HepG2 (cell line): ENCODE measurements at regions not wholly inside any gene's neighbourhood (a gene's known extent, or its start where the extent isn't known, plus 50 kb on each side); places are given as distances from the start of the nearest gene placed in this dataset.
A peak's percentile ranks its signal among the peaks of the same experiment; 100 is the strongest.

Source experiments
- ATAC-seq: fragments of 200-7000 bp; cut with Tn5 transposase; 3 replicates; pipeline ENCODE4 v1.9.1; 2020; ENCODE audit warnings: mild to moderate bottlenecking, moderate library complexity
- BruUV-seq: library from RNA; stranded (reverse); fragments of 400-500 nt; replicated peaks from 2 replicates; lab custom pipeline; 2021; lab: Mats Ljungman, UMichigan
- CTCF ChIA-PET: fragments of 300-600 bp; formaldehyde crosslinking; extraction: SDS; loops from one replicate; lab custom pipeline; 2021; ENCODE audit warnings: low total read pairs, inconsistent platforms, low intra/inter-chr PET ratio; lab: Yijun Ruan, JAX
- POLR2A ChIA-PET: fragments of 350-600 bp; sonication (Branson Sonifier 250); formaldehyde crosslinking; loops from one replicate; lab custom pipeline; 2020; ENCODE audit warnings: antibody characterized with exemption, inconsistent platforms; lab: Yijun Ruan, JAX
- DNase-seq: peaks from one replicate; pipeline ENCODE4 v3.0.0-alpha.2; 2015; ENCODE audit warnings: low spot score
- FAIRE-seq: peaks from 3 replicates; lab custom pipeline; 2011; peaks lifted over from hg19 to GRCh38; lab: Jason Lieb, UNC
- H2AFZ ChIP-seq: one replicate; pipeline ENCODE4 v1.6.1; 2011; ENCODE audit warnings: low read length, inconsistent platforms
- H3K27ac ChIP-seq: fragments of 300-600 bp; 3 replicates; pipeline ENCODE4 v1.8.0; 2011; ENCODE audit warnings: mixed run types, mild to moderate bottlenecking, mixed read lengths, low read length, inconsistent platforms; ENCODE audit not compliant: insufficient read depth; ENCODE audit errors: extremely low read length
- H3K27me3 ChIP-seq, 2 experiments: fragments of 200-600 bp in 1 of 2; 2 replicates in 1 of 2; 3 replicates in 1 of 2; pipeline versions ENCODE4 v1.6.0 to v1.8.0; 2011; ENCODE audit warnings: low read length in 2 of 2, mild to moderate bottlenecking in 2 of 2, moderate library complexity in 2 of 2, inconsistent platforms in 1 of 2; ENCODE audit not compliant: insufficient read depth in 2 of 2, control insufficient read depth in 1 of 2
- H3K36me3 ChIP-seq, 2 experiments: fragments of 200-600 bp in 1 of 2; replicated peaks in 1 of 2; 2 replicates in 1 of 2; 3 replicates in 1 of 2; pipeline versions ENCODE4 v1.5.1 to v1.8.0; 2011; ENCODE audit warnings: low read length in 2 of 2, inconsistent platforms in 1 of 2; ENCODE audit not compliant: insufficient read depth in 2 of 2, control insufficient read depth in 1 of 2
- H3K4me1 ChIP-seq: 2 replicates; pipeline ENCODE4 v1.5.1; 2012; ENCODE audit warnings: low read length, inconsistent platforms; ENCODE audit not compliant: insufficient read depth
- H3K4me2 ChIP-seq: 2 replicates; pipeline ENCODE4 v1.6.0; 2011; ENCODE audit warnings: low read depth, low read length, inconsistent platforms
- H3K4me3 ChIP-seq, 3 experiments: fragments of 200-600 bp in 1 of 3; sonication (generic), shearing (Covaris generic) in 1 of 3; replicated peaks in 1 of 3; 2 replicates each; pipeline ENCODE4 v1.5.1; 2011 to 2016; ENCODE audit warnings: low read length in 3 of 3, inconsistent platforms in 2 of 3, low read depth in 2 of 3, mild to moderate bottlenecking in 2 of 3, control low read depth in 1 of 3, mixed read lengths in 1 of 3; ENCODE audit not compliant: insufficient read depth in 1 of 3
- H3K79me2 ChIP-seq: one replicate; pipeline ENCODE4 v1.6.1; 2011; ENCODE audit warnings: low read length, inconsistent platforms; ENCODE audit not compliant: insufficient read depth
- H3K9ac ChIP-seq: 2 replicates; pipeline ENCODE4 v1.6.0; 2011; ENCODE audit warnings: mild to moderate bottlenecking, low read depth, low read length, inconsistent platforms; ENCODE audit not compliant: insufficient read depth
- H3K9me3 ChIP-seq: 2 replicates; pipeline ENCODE4 v1.5.1; 2012; ENCODE audit warnings: mild to moderate bottlenecking, low read length
- H4K20me1 ChIP-seq: 2 replicates; pipeline ENCODE4 v1.6.0; 2011; ENCODE audit warnings: inconsistent platforms, mild to moderate bottlenecking, low read length, moderate library complexity; ENCODE audit not compliant: insufficient read depth
- ATF7 ChIP-seq, 2 experiments: fragments of 450-650 bp in 1 of 2; sonication (generic) in 1 of 2; formaldehyde crosslinking in 1 of 2; IDR thresholded peaks; 2 replicates each; pipeline versions ENCODE4 v1.4.0 to v1.6.1; 2016 to 2020; ENCODE audit warnings: antibody characterized with exemption in 1 of 2, mild to moderate bottlenecking in 1 of 2, missing genetic modification reagents in 1 of 2
- ZNF564 ChIP-seq: sonication (generic); formaldehyde crosslinking; IDR thresholded peaks from 2 replicates; pipeline ENCODE4 v1.8.1; 2023; ENCODE audit warnings: mild to moderate bottlenecking, missing genetic modification reagents
- WGBS: methylation state at CpG from one replicate; pipeline ENCODE4 v1.1.6; 2017; ENCODE audit warnings: low lambda C conversion rate; 5-methylcytosine and 5-hydroxymethylcytosine counted together
- in situ Hi-C: cut with HindIII; loops from 2 replicates; pipeline ENCODE4 v1.10.0; 2017; ENCODE audit warnings: low pct_unique_long_range_greater_than_20kb; ENCODE audit not compliant: extremely low pct_ligation_motif_present
- intact Hi-C: fragments of 100-400 bp; cut with micrococcal nuclease; formaldehyde crosslinking; loops from one replicate; pipeline ENCODE4 v1.10.0; 2022; ENCODE audit not compliant: unreplicated experiment
- TF ChIP-seq, protein P1 (sequence below), 2 experiments: fragments of 450-650 bp in 1 of 2; sonication (generic) in 1 of 2; formaldehyde crosslinking in 1 of 2; IDR thresholded peaks; 2 replicates each; pipeline versions ENCODE4 v1.6.1 to v1.8.0; 2016 to 2022; ENCODE audit warnings: antibody characterized with exemption in 1 of 2, mild to moderate bottlenecking in 1 of 2, missing genetic modification reagents in 1 of 2
- TF ChIP-seq, protein P2 (sequence below): sonication (generic); formaldehyde crosslinking; IDR thresholded peaks from 2 replicates; pipeline ENCODE4 v1.8.0; 2022; ENCODE audit warnings: missing genetic modification reagents, mild to moderate bottlenecking, borderline replicate concordance

DNA sequence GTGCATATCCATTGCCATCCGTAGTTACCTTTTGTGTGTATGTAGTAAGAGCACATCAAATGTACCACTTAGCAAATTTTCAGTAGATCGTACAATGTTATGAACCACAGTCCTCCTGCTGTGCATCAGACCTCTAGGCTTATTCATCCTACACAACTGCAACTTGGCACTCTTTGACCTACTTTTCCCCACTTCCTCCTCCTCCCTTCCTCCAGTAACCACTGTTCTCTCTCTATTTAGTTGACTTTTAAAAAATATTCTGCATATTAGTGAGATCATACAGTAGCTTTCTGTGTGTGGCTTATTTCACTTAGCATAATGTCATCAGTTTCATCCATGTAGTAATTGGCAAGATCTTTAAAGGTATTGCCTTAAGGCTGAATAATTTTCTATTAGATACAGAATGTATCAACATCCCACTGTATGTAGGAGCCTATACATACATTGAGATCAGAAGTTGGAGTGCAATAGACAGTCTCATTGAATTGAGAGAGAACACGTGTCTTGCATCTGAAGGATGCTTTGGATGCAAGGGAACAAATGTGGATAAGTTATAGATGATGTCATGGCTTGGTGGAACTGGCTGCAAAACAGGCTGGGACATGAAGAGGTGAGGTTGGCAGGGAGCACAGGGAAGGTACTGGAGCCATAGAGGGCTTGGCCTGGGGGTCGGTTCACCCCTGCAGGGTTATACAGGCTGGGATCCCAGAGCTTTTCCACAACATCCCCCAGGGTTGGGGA is 83.0 kb upstream of the FAM180A start:
- in situ Hi-C loops = no loop called here
- Histone ChIP-seq H3K9me3 (no peaks in the 10 kb centered on the region), H3K4me1 (no peaks in the 10 kb centered on the region), H4K20me1 (no peaks in the 10 kb centered on the region), H3K4me3 (no peak overlapping the region), H2AFZ (no peak overlapping the region), H3K27me3 (peaks cover 0 to 29% of the 10 kb centered on the region in 2 experiments; a peak in 2 of 5 replicates), H3K36me3 (no peaks in the 10 kb centered on the region), H3K27ac (no peak overlapping the region), H3K79me2 (no peaks in the 10 kb centered on the region), H3K4me2 (no peak overlapping the region), H3K9ac (no peak overlapping the region)
- no peak for ATAC-seq
- POLR2A ChIA-PET = no interaction called here
- intact Hi-C loops = no loop called here
- no peak for DNase-seq
- WGBS = 6% methylated on average over 4 of the region's 4 CpGs
- CTCF ChIA-PET = no interaction called here
- FAIRE-seq = no peak
- no TSS peak for BruUV-seq
- TF ChIP-seq ZNF564 (CRISPR knock-in tag) (no peak), ATF7 (IDR thresholded peaks at IDR 0.05) (peak; percentile 85), ATF7 (CRISPR knock-in tag; IDR thresholded peaks at IDR 0.05) (no peak)
- TF ChIP-seq, protein P1, sequence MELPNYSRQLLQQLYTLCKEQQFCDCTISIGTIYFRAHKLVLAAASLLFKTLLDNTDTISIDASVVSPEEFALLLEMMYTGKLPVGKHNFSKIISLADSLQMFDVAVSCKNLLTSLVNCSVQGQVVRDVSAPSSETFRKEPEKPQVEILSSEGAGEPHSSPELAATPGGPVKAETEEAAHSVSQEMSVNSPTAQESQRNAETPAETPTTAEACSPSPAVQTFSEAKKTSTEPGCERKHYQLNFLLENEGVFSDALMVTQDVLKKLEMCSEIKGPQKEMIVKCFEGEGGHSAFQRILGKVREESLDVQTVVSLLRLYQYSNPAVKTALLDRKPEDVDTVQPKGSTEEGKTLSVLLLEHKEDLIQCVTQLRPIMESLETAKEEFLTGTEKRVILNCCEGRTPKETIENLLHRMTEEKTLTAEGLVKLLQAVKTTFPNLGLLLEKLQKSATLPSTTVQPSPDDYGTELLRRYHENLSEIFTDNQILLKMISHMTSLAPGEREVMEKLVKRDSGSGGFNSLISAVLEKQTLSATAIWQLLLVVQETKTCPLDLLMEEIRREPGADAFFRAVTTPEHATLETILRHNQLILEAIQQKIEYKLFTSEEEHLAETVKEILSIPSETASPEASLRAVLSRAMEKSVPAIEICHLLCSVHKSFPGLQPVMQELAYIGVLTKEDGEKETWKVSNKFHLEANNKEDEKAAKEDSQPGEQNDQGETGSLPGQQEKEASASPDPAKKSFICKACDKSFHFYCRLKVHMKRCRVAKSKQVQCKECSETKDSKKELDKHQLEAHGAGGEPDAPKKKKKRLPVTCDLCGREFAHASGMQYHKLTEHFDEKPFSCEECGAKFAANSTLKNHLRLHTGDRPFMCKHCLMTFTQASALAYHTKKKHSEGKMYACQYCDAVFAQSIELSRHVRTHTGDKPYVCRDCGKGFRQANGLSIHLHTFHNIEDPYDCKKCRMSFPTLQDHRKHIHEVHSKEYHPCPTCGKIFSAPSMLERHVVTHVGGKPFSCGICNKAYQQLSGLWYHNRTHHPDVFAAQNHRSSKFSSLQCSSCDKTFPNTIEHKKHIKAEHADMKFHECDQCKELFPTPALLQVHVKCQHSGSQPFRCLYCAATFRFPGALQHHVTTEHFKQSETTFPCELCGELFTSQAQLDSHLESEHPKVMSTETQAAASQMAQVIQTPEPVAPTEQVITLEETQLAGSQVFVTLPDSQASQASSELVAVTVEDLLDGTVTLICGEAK (IDR thresholded peaks at IDR 0.05) = no peak
- TF ChIP-seq, protein P1 (CRISPR knock-in tag; IDR thresholded peaks at IDR 0.05) = no peak
- TF ChIP-seq, protein P2, sequence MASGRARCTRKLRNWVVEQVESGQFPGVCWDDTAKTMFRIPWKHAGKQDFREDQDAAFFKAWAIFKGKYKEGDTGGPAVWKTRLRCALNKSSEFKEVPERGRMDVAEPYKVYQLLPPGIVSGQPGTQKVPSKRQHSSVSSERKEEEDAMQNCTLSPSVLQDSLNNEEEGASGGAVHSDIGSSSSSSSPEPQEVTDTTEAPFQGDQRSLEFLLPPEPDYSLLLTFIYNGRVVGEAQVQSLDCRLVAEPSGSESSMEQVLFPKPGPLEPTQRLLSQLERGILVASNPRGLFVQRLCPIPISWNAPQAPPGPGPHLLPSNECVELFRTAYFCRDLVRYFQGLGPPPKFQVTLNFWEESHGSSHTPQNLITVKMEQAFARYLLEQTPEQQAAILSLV (CRISPR knock-in tag) = no peak
